ENCODE measurements at regions not wholly inside any gene's neighbourhood (a gene's known extent, or its start where the extent isn't known, plus 50 kb on each side); places are given as distances from the start of the nearest gene placed in this dataset.

- TF ChIP-seq POLR2A (IDR thresholded peaks at IDR 0.05) = no peak
- no peak for TF ChIP-seq CTCF (IDR thresholded peaks at IDR 0.05)
Observed at GRCh38 chr11:71188886-71189767, 63.2 kb downstream of the SHANK2 start.
